SHP77 (cell line): ENCODE measurements at regions not wholly inside any gene's neighbourhood (a gene's known extent, or its start where the extent isn't known, plus 50 kb on each side); places are given as distances from the start of the nearest gene placed in this dataset.
A peak's percentile ranks its signal among the peaks of the same experiment; 100 is the strongest.

Experiments used
- DNase-seq, 2 experiments: peaks; one replicate each; lab custom pipeline; 2025; lab: John Stamatoyannopoulos, UW

- peak in 1 of 2 experiments; percentile 38 for DNase-seq
Observed at GRCh38 chr11:45089676-45090499, 56.6 kb upstream of the PRDM11 start.

- no peak for DNase-seq
Observed at GRCh38 chr11:45090607-45091006, 55.8 kb upstream of the PRDM11 start.

GRCh38 chr11:45091563-45092403 is 54.7 kb upstream of the PRDM11 start:
- no peak for DNase-seq

- no peak for DNase-seq
Observed at GRCh38 chr11:45092404-45092785, 54.0 kb upstream of the PRDM11 start.

- DNase-seq, result no peak
Observed at GRCh38 chr11:45092901-45093760, 53.3 kb upstream of the PRDM11 start.

GRCh38 chr11:45093761-45094455 is 52.5 kb upstream of the PRDM11 start:
- DNase-seq, result no peak

- DNase-seq, result no peak
Observed at GRCh38 chr11:45094958-45095690, 51.3 kb upstream of the PRDM11 start.

- no peak for DNase-seq
Observed at GRCh38 chr11:45095691-45096010, 50.8 kb upstream of the PRDM11 start.

GRCh38 chr11:45096636-45097035 is 49.8 kb upstream of the PRDM11 start:
- DNase-seq, result no peak
